ENCODE measurements at regions not wholly inside any gene's neighbourhood (a gene's known extent, or its start where the extent isn't known, plus 50 kb on each side); places are given as distances from the start of the nearest gene placed in this dataset.
"Not testable (repeated sequence)": the region's sequence is repeated elsewhere in the genome, so short reads cannot be mapped to it uniquely, and the experiment has no call there.

DNA sequence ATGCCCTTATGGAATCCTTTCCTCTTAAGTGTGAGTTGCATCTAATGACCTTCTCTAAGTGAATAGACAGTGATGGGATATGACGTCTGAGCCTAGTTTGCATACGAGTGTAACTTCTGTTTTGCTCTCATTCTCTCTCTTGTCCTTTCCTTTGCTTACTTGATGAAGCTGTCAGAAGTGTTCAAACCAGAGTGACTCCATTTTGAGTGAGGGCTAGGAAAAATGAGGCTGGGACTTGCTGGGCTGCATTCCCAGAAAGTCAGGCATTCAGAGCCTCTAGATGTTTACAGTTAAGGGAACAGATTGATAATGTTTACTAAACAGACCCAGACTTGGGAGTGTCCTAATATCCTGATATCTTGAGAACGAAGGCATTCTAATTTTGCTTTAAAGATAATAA is 311.2 kb upstream of the SOX4 start:
- not testable (repeated sequence) for H3K27me3 ChIP-seq (ENCODE audit: control insufficient read depth, insufficient read depth, low read length); H3K36me3 ChIP-seq (ENCODE audit: control insufficient read depth, insufficient read depth, low read length); DNase-seq (ENCODE audit: low read depth, low spot score); H3K4me1 ChIP-seq (ENCODE audit: control insufficient read depth, insufficient read depth, low read length); H3K27ac ChIP-seq (ENCODE audit: low read length); H3K9me3 ChIP-seq (ENCODE audit: control insufficient read depth, insufficient read depth, low read length); H3K4me3 ChIP-seq (ENCODE audit: low read length)
- WGBS (ENCODE audit: insufficient coverage, insufficient read length), result no CpG with 5 or more reads among the region's 3 CpGs

DNA sequence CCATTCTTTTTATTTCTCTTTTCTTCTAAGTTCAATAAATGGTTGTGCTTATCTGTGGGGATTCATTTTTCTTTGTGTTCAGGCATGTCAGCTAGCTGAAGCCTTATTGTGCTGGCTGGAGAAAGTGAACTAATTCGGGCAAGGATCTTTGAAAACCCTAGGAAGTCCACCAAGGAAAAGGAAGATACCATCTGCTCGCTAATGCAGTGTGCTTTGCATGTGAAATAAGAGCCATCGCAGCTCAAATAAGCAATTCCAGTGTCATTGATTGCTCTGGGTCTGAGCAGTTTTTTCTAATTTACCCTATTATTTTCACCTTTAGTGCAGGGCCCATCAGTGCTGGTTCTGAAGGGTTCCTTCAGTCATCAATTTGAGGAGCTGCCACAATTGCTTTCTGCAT is 309.4 kb upstream of the SOX4 start:
- H3K36me3 ChIP-seq (ENCODE audit: control insufficient read depth, insufficient read depth, low read length), result no peaks in the 10 kb centered on the region
- DNase-seq (ENCODE audit: low read depth, low spot score), result no peak
- H3K4me1 ChIP-seq (ENCODE audit: control insufficient read depth, insufficient read depth, low read length), result no peaks in the 10 kb centered on the region
- H3K9me3 ChIP-seq (ENCODE audit: control insufficient read depth, insufficient read depth, low read length), result no peaks in the 10 kb centered on the region
- H3K27ac ChIP-seq (ENCODE audit: low read length), result no peak overlapping the region
- H3K27me3 ChIP-seq (ENCODE audit: control insufficient read depth, insufficient read depth, low read length), result no peaks in the 10 kb centered on the region
- no peak overlapping the region for H3K4me3 ChIP-seq (ENCODE audit: low read length)
- WGBS (ENCODE audit: insufficient coverage, insufficient read length), result no CpG with 5 or more reads among the region's 3 CpGs

DNA sequence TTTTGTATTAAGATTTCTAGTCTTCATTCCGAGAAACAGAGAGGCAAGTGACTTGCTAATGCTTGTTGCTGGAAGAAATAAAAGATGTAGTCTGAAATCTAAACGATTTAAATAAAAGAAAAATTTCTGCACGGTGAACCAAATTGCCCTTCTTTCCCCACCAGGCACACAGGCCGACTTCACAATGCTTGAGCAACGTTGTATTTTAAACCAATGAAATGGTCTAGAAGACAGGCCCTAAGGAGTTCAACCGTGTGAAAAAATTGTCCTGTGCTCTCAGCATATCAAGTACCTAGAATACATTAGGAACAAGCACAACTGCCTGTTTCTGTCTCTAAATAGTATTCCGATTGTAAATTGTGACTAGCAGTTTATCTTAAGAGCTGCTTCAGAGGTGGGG is 308.8 kb upstream of the SOX4 start:
- H3K27ac ChIP-seq (ENCODE audit: low read length), result no peak overlapping the region
- H3K36me3 ChIP-seq (ENCODE audit: control insufficient read depth, insufficient read depth, low read length), result no peaks in the 10 kb centered on the region
- H3K4me1 ChIP-seq (ENCODE audit: control insufficient read depth, insufficient read depth, low read length), result no peaks in the 10 kb centered on the region
- H3K9me3 ChIP-seq (ENCODE audit: control insufficient read depth, insufficient read depth, low read length), result no peaks in the 10 kb centered on the region
- no peaks in the 10 kb centered on the region for H3K27me3 ChIP-seq (ENCODE audit: control insufficient read depth, insufficient read depth, low read length)
- H3K4me3 ChIP-seq (ENCODE audit: low read length), result no peak overlapping the region
- no peak for DNase-seq (ENCODE audit: low read depth, low spot score)
- WGBS (ENCODE audit: insufficient coverage, insufficient read length), result no CpG with 5 or more reads among the region's 7 CpGs

DNA sequence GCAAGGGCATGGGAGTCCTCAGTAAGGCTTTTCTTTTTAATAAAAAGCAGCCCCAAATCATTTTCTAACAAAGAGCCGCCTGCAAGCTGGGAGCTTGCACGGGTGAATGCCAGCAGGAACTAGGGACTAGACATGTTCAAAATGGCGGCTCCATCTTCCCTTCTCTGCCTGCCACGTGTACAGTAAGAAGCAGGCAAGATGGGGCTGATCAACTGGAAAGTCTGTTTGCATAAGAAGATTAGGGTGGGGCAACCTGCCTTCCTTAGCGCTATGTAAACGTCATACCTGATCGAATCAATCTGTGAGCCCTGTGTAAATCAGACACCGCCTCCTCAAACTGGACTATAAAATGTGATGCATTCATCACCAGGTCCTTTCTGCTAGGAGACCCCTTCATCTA is 299.4 kb upstream of the SOX4 start:
- WGBS (ENCODE audit: insufficient coverage, insufficient read length), result no CpG with 5 or more reads among the region's 8 CpGs
- Histone ChIP-seq H3K27ac (ENCODE audit: low read length) (no peak overlapping the region), H3K4me3 (ENCODE audit: low read length) (no peak overlapping the region), H3K4me1 (ENCODE audit: control insufficient read depth, insufficient read depth, low read length) (no peaks in the 10 kb centered on the region), H3K27me3 (ENCODE audit: control insufficient read depth, insufficient read depth, low read length) (no peaks in the 10 kb centered on the region), H3K36me3 (ENCODE audit: control insufficient read depth, insufficient read depth, low read length) (no peaks in the 10 kb centered on the region), H3K9me3 (ENCODE audit: control insufficient read depth, insufficient read depth, low read length) (no peaks in the 10 kb centered on the region)
- DNase-seq (ENCODE audit: low read depth, low spot score), result no peak

DNA sequence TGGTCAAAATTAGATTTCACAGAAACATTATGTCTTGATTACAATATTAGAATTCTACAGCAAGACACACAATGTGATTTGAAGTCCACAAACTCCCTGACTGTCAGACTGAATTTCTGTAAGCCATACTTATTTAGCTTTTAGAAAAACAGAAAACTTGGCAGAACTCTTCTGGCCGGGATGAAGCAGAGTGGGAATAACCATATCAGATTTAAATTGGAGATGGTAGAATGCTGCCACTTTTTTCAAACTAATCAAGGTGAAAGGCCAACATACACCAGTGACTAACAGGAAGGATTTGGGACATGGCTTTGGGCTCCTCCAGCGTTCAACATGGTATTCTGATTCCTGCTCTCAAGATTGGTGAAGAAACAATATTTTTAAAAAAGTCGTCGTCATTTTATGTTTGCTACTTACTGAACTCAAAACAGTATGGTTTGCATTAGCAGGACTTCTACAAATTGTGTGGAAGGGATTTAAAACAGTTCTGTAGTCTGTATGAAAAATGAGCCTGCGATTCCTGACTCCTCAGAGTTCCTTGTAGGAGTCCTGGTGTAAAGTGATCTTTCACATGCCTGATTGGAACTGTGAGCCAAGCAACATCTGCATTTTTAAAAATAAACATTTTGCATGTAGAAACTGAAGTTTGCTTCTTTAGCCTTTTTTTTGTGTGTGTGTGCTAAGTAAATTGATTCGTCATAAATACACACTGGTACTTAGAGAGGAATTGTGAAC is 297.9 kb upstream of the SOX4 start:
- no peak overlapping the region for H3K27ac ChIP-seq (ENCODE audit: low read length)
- no peaks in the 10 kb centered on the region for H3K36me3 ChIP-seq (ENCODE audit: control insufficient read depth, insufficient read depth, low read length)
- H3K4me3 ChIP-seq (ENCODE audit: low read length), result no peak overlapping the region
- WGBS (ENCODE audit: insufficient coverage, insufficient read length), result no CpG with 5 or more reads among the region's 6 CpGs
- no peaks in the 10 kb centered on the region for H3K27me3 ChIP-seq (ENCODE audit: control insufficient read depth, insufficient read depth, low read length)
- no peak for DNase-seq (ENCODE audit: low read depth, low spot score)
- H3K9me3 ChIP-seq (ENCODE audit: control insufficient read depth, insufficient read depth, low read length), result no peaks in the 10 kb centered on the region
- no peaks in the 10 kb centered on the region for H3K4me1 ChIP-seq (ENCODE audit: control insufficient read depth, insufficient read depth, low read length)

DNA sequence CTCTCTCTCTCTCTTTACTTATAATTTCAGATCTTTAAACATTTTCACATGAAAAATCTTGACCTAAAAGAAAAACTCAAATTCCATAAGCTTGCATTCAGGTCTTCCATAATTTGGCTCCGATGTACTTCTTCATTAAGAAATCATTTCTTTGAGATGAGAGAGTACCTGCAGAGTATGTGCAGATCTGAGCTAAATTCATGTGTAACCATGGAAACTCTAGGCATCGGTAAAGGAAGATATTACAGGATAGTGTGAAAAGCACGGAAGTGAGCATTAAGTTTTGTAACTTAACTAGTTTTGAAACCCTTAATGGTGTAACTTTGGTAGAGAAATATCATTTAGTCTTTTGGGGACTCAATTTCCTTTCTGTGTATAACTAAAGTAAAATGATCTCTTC is 295.9 kb upstream of the SOX4 start:
- Histone ChIP-seq H3K36me3 (ENCODE audit: control insufficient read depth, insufficient read depth, low read length) (no peaks in the 10 kb centered on the region), H3K4me3 (ENCODE audit: low read length) (no peak overlapping the region), H3K27me3 (ENCODE audit: control insufficient read depth, insufficient read depth, low read length) (no peaks in the 10 kb centered on the region), H3K27ac (ENCODE audit: low read length) (no peak overlapping the region), H3K9me3 (ENCODE audit: control insufficient read depth, insufficient read depth, low read length) (no peaks in the 10 kb centered on the region), H3K4me1 (ENCODE audit: control insufficient read depth, insufficient read depth, low read length) (no peaks in the 10 kb centered on the region)
- DNase-seq (ENCODE audit: low read depth, low spot score), result no peak
- no CpG with 5 or more reads among the region's 3 CpGs for WGBS (ENCODE audit: insufficient coverage, insufficient read length)

DNA sequence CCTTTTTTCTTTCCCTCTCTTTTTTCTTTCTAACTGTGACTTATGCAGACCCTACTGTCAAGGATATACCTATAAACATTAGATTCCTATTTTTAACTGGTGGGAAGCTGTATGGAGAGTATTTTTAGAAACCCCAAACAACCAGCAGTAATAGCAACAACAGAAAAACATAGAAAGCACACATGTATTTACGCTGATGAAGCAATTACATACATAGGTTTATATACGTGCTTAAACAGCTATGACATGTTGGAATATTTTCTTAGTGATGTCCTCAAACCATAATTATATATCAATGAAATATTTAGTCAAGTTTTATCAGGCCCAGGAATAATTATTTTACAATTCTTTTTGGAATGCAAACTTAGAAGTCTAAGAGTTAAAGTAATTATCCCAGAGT is 294.3 kb upstream of the SOX4 start:
- Histone ChIP-seq H3K9me3 (ENCODE audit: control insufficient read depth, insufficient read depth, low read length) (no peaks in the 10 kb centered on the region), H3K27ac (ENCODE audit: low read length) (no peak overlapping the region), H3K27me3 (ENCODE audit: control insufficient read depth, insufficient read depth, low read length) (no peaks in the 10 kb centered on the region), H3K4me1 (ENCODE audit: control insufficient read depth, insufficient read depth, low read length) (no peaks in the 10 kb centered on the region), H3K4me3 (ENCODE audit: low read length) (no peak overlapping the region), H3K36me3 (ENCODE audit: control insufficient read depth, insufficient read depth, low read length) (no peaks in the 10 kb centered on the region)
- DNase-seq (ENCODE audit: low read depth, low spot score), result no peak
- WGBS (ENCODE audit: insufficient coverage, insufficient read length), result no CpG with 5 or more reads among the region's 2 CpGs

DNA sequence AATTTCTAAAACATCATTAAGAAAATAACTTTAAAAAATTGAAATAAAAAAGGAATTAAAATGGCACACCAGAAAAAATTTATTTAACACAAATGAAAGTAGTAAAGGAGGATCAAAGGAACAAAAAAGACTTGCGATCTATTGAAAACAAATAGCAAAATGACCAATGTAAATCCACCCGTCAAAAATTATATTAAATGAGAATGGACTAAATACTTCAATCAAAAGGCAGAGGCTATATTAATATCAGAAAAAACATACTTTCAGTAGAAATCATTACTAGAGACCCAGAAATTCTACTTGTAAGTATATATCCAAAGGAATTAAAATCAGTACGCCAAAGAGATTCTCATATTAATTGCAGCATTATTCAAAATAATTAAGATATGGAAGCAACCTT is 293.1 kb upstream of the SOX4 start:
- H3K9me3 ChIP-seq (ENCODE audit: control insufficient read depth, insufficient read depth, low read length), result no peaks in the 10 kb centered on the region
- no peaks in the 10 kb centered on the region for H3K36me3 ChIP-seq (ENCODE audit: control insufficient read depth, insufficient read depth, low read length)
- H3K4me3 ChIP-seq (ENCODE audit: low read length), result no peak overlapping the region
- H3K4me1 ChIP-seq (ENCODE audit: control insufficient read depth, insufficient read depth, low read length), result no peaks in the 10 kb centered on the region
- WGBS (ENCODE audit: insufficient coverage, insufficient read length), result no CpG with 5 or more reads among the region's 3 CpGs
- no peak for DNase-seq (ENCODE audit: low read depth, low spot score)
- H3K27me3 ChIP-seq (ENCODE audit: control insufficient read depth, insufficient read depth, low read length), result no peaks in the 10 kb centered on the region
- no peak overlapping the region for H3K27ac ChIP-seq (ENCODE audit: low read length)

DNA sequence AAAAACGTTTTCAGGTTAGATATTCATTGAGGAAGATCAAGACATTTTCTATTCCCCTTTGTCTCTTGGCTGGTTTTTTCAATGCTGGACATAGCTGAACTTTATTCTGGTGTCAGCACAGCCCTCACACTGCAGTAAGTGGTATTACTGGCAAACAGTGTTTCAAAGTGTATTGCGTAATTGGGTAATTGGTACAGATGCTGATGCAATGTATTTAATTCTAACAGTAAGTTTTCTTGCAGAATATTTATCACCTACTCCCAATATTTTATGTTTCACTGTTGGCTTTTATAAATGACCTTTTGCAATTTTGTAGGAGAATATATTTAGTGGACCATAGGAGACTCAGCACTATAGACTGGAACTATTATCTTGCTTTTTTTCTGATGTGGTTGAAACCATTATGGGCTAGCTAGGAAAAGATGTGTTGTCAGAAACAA is 287.6 kb upstream of the SOX4 start:
- no CpG with 5 or more reads among the region's 2 CpGs for WGBS (ENCODE audit: insufficient coverage, insufficient read length)
- Histone ChIP-seq H3K4me1 (ENCODE audit: control insufficient read depth, insufficient read depth, low read length) (no peaks in the 10 kb centered on the region), H3K9me3 (ENCODE audit: control insufficient read depth, insufficient read depth, low read length) (no peaks in the 10 kb centered on the region), H3K27ac (ENCODE audit: low read length) (no peak overlapping the region), H3K4me3 (ENCODE audit: low read length) (no peak overlapping the region), H3K27me3 (ENCODE audit: control insufficient read depth, insufficient read depth, low read length) (no peaks in the 10 kb centered on the region), H3K36me3 (ENCODE audit: control insufficient read depth, insufficient read depth, low read length) (no peaks in the 10 kb centered on the region)
- no peak for DNase-seq (ENCODE audit: low read depth, low spot score)

DNA sequence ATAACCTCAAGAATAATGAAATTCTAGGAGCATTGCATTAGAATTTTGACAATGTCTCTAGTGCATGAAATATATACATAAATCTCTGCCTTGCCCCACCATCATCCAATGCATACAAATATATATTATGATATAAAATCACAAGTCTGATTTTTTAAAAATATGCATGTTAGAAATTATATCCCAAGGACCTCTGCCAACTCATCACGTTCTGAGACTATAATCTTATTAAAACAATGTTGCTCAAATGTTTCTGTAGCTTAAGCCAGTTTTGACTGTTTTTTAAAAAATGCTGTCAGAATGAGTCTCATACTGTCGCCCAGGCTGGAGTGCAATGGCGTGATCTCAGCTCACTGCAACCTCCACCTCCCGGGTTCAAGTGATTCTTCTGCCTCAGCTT is 287.0 kb upstream of the SOX4 start:
- Histone ChIP-seq H3K36me3 (ENCODE audit: control insufficient read depth, insufficient read depth, low read length) (no peaks in the 10 kb centered on the region), H3K27me3 (ENCODE audit: control insufficient read depth, insufficient read depth, low read length) (no peaks in the 10 kb centered on the region), H3K27ac (ENCODE audit: low read length) (no peak overlapping the region), H3K4me3 (ENCODE audit: low read length) (no peak overlapping the region), H3K9me3 (ENCODE audit: control insufficient read depth, insufficient read depth, low read length) (no peaks in the 10 kb centered on the region), H3K4me1 (ENCODE audit: control insufficient read depth, insufficient read depth, low read length) (no peaks in the 10 kb centered on the region)
- no peak for DNase-seq (ENCODE audit: low read depth, low spot score)
- no CpG with 5 or more reads among the region's 4 CpGs for WGBS (ENCODE audit: insufficient coverage, insufficient read length)

DNA sequence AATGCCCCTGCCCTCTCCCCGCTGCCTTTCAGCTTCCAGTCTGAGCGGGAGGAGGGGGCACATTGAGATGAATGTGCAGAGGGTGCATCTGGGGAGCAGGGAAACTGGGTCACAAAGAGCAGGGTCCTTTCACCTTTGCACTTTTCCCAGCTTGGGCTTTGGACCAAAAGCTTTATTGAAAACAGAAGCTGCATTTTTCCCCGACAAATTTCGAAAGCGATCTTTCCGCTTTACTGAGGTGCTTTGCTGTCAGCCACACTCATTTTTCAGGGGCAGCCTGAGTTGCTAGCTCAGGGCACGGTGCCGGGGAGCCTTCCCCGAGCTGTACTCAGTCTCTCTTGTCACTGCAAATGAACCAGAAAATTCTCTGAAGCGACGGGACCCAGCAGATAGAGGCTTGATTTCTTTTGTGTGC is 283.7 kb upstream of the SOX4 start:
- Histone ChIP-seq H3K4me1 (ENCODE audit: control insufficient read depth, insufficient read depth, low read length) (no peaks in the 10 kb centered on the region), H3K27ac (ENCODE audit: low read length) (no peak overlapping the region), H3K4me3 (ENCODE audit: low read length) (no peak overlapping the region), H3K9me3 (ENCODE audit: control insufficient read depth, insufficient read depth, low read length) (no peaks in the 10 kb centered on the region), H3K36me3 (ENCODE audit: control insufficient read depth, insufficient read depth, low read length) (no peaks in the 10 kb centered on the region), H3K27me3 (ENCODE audit: control insufficient read depth, insufficient read depth, low read length) (no peaks in the 10 kb centered on the region)
- WGBS (ENCODE audit: insufficient coverage, insufficient read length), result no CpG with 5 or more reads among the region's 11 CpGs
- DNase-seq (ENCODE audit: low read depth, low spot score), result no peak

Measured in iPS DF 6.9 (cell line).